ENCODE measurements at regions not wholly inside any gene's neighbourhood (a gene's known extent, or its start where the extent isn't known, plus 50 kb on each side); places are given as distances from the start of the nearest gene placed in this dataset.
A peak's percentile ranks its signal among the peaks of the same experiment; 100 is the strongest.

DNA sequence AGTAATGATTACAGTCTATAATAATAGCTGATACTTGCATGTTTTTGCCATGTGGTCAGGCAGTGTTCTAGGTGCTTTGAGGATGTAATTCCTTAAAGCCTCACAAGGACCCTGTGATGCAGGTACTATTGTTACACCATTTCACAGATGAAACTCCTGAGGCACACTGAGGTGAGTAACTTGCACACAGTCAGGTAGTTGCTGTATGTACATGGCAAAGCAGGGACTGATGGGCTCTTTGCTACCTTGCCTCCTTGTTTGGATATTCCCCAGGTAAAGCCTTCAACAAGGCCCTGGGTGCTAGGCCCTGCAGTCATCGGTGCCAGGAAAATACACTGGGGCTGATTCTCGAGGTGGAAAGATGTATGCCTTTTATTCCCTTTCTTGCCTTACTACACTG, 317.5 kb downstream of the CXCL12 start:
- Histone ChIP-seq H3K9me3 (no peaks in the 10 kb centered on the region), H3K4me3 (no peak overlapping the region), H3K27me3 (no peaks in the 10 kb centered on the region), H3K27ac (no peak overlapping the region), H3K4me1 (peaks cover 0 to 60% (median 3%) of the 10 kb centered on the region in 4 donors), H3K36me3 (no peaks in the 10 kb centered on the region)
- WGBS, 2 donors: 90 to 98% methylated on average over 2 of the region's 2 CpGs
- DNase-seq (ENCODE audit: low spot score in 2 of 2): no peak
- TF ChIP-seq CTCF (IDR thresholded peaks at IDR 0.05) (no peak), POLR2A (IDR thresholded peaks at IDR 0.05) (no peak), EP300 (IDR thresholded peaks at IDR 0.05) (no peak)

DNA sequence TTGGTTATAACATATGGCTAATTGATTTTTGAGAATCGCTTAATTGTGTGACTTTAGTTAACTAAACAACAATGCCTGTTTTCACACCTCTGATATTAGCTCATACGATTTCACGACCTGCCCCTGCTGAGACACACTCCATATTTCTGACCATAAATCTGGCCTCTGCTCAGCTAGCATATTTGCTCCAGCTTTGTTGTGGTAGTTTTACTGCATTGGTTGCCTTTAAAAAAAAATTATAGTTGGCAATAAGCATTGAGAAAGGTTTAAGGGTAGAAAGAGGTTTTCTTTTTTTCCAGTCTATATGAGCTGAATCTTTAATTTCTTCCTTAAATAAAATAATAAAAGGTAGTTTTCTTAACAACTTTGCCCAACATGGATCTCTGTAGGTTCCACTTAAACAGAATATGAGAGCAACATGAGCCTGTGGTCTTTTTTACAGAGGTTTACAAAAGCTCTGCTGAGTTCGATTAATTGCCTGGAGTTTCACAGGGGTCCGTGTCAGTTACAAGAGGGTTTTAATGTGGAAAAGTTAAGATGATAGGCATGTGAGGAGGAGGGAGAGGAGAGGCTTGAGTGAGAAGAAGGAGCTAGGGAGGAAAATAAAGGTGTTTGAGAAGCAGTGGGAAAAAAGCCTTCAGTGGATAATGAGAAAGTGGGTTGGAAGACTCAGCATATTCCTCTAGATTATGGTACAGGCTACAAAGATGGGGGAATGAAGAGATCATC, 318.2 kb downstream of the CXCL12 start:
- Histone ChIP-seq H3K27ac (no peak overlapping the region), H3K4me1 (peaks cover 0 to 55% (median 3%) of the 10 kb centered on the region in 4 donors)

GRCh38 chr10:44065788-44066526, 318.9 kb downstream of the CXCL12 start:
- H3K4me1 ChIP-seq: peaks cover 0 to 50% (median 3%) of the 10 kb centered on the region in 4 donors
- DNase-seq (ENCODE audit: low spot score in 2 of 2): no peak
- TF ChIP-seq EP300 (IDR thresholded peaks at IDR 0.05): no peak
- TF ChIP-seq POLR2A (IDR thresholded peaks at IDR 0.05): no peak

More for the DNA sequence above, 318.2 kb downstream of the CXCL12 start:
- 59 to 60% methylated on average over 5 of the region's 5 CpGs for WGBS, 2 donors
- Histone ChIP-seq H3K9me3 (no peaks in the 10 kb centered on the region), H3K4me3 (no peak overlapping the region), H3K36me3 (no peaks in the 10 kb centered on the region), H3K27me3 (no peaks in the 10 kb centered on the region)
- TF ChIP-seq CTCF (IDR thresholded peaks at IDR 0.05): no peak
- no peak for TF ChIP-seq POLR2A (IDR thresholded peaks at IDR 0.05)
- no peak for TF ChIP-seq EP300 (IDR thresholded peaks at IDR 0.05)
- DNase-seq (ENCODE audit: low spot score in 2 of 2): no peak

DNA sequence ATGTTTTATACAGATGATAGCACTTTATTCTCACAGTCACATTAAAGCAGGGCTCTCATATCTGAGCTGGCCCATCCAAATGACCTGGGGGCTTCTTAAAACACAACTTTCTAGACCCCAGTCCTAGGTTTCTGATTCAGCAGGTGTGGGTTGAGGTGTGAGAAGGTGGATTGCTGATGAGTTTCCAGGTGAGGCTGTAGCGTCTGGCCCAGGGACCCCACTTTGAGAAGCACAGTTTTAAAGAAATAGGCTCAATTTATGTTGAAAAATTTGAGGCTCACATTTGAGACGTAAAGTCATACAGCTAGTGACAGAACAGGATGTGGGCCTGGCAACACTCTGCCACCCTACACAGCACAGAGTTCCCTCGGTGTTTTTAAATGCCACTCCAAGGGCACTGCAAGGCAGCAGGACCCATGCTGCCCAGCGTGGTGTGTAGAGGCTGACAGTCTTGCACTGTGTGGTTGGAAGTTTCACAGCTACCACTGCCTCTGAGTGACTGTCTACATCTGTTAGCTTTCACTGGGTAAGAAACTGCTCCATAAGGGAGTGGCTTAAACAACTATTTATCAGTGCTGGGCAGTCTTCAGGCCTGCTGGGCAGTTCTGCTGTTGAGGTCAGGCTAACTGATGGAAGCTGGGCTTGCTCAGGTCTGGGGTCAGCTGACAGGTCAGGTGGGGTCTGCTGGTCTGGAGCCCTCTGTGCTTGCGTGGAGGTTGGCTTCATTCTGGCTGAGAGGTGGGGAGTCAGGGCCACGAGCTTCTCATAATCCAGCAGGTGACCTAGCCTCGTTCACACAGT, 319.7 kb downstream of the CXCL12 start:
- Histone ChIP-seq H3K27me3 (no peaks in the 10 kb centered on the region), H3K4me3 (no peak overlapping the region), H3K27ac (peak overlapping the region in 1 of 4 donors; percentile 6), H3K4me1 (peaks cover 0 to 45% (median 3%) of the 10 kb centered on the region in 4 donors), H3K9me3 (no peaks in the 10 kb centered on the region), H3K36me3 (no peaks in the 10 kb centered on the region)
- TF ChIP-seq POLR2A (IDR thresholded peaks at IDR 0.05): no peak
- TF ChIP-seq EP300 (IDR thresholded peaks at IDR 0.05): no peak
- TF ChIP-seq CTCF (IDR thresholded peaks at IDR 0.05): no peak
- WGBS, 2 donors: 66 to 86% methylated on average over 6 to 7 of the region's 7 CpGs
- DNase-seq (ENCODE audit: low spot score in 2 of 2): no peak

More at GRCh38 chr10:44065788-44066526, 318.9 kb downstream of the CXCL12 start:
- Histone ChIP-seq H3K9me3 (no peaks in the 10 kb centered on the region), H3K27ac (peak overlapping the region in 1 of 4 donors; percentile 6), H3K36me3 (no peaks in the 10 kb centered on the region), H3K4me3 (no peak overlapping the region), H3K27me3 (no peaks in the 10 kb centered on the region)
- 65 to 69% methylated on average over 9 of the region's 9 CpGs for WGBS, 2 donors

- no peak for TF ChIP-seq POLR2A (IDR thresholded peaks at IDR 0.05)
- TF ChIP-seq EP300 (IDR thresholded peaks at IDR 0.05): no peak
- TF ChIP-seq CTCF (IDR thresholded peaks at IDR 0.05): no peak
- no peak for DNase-seq (ENCODE audit: low spot score in 2 of 2)
- 69 to 81% methylated on average over 8 of the region's 8 CpGs for WGBS, 2 donors
- Histone ChIP-seq H3K4me1 (peaks cover 0 to 38% (median 3%) of the 10 kb centered on the region in 4 donors), H3K27ac (no peak overlapping the region), H3K27me3 (no peaks in the 10 kb centered on the region), H3K9me3 (no peaks in the 10 kb centered on the region), H3K4me3 (no peak overlapping the region), H3K36me3 (no peaks in the 10 kb centered on the region)
Measured at GRCh38 chr10:44064317-44064716, 320.6 kb downstream of the CXCL12 start.

All from tibial nerve (tissue), 4 donors.